ENCODE measurements at regions not wholly inside any gene's neighbourhood (a gene's known extent, or its start where the extent isn't known, plus 50 kb on each side); places are given as distances from the start of the nearest gene placed in this dataset.

DNA sequence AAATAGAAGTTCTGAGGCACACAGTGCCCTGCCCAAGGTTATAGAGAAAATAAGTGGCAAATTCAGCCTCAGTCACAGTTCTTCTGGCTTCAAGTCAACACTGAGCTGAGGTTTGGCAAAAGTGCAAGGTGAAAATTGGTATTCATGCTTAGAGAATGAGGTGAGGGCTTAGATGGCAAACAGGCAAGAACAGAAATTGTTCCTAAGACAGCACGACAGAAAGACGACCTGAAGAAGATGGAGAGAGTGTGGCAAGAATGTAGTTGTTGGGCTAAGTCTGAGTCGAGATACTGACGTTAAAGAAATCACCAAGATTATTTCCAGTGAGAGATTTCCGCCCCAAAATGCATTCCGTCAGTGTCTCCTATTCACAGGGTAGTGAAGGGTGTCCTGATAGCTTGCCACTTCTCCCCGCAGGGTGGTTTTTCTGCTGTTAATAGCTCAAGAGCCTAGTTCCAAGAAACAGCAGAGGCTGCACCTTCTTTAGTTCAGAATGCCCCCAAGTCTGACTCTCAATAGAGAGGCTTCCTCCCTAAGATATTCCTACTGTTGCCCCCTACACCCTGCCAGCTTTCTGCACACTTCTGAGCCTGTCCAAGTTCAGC is 260.8 kb upstream of the AMIGO2 start:
- TF ChIP-seq ZNF416 (CRISPR knock-in tag; IDR thresholded peaks at IDR 0.05) (no peak), TCF7 (CRISPR knock-in tag; IDR thresholded peaks at IDR 0.05; ENCODE audit: low read depth) (no peak), CREB1 (CRISPR knock-in tag; IDR thresholded peaks at IDR 0.05) (no peak), ZBTB21 (CRISPR knock-in tag; IDR thresholded peaks at IDR 0.05; ENCODE audit: borderline replicate concordance) (no peak), CTCF (IDR thresholded peaks at IDR 0.05) (no peak), E2F4 (CRISPR knock-in tag; IDR thresholded peaks at IDR 0.05; ENCODE audit: borderline replicate concordance, low read depth) (no peak)
- TF ChIP-seq, protein P1, sequence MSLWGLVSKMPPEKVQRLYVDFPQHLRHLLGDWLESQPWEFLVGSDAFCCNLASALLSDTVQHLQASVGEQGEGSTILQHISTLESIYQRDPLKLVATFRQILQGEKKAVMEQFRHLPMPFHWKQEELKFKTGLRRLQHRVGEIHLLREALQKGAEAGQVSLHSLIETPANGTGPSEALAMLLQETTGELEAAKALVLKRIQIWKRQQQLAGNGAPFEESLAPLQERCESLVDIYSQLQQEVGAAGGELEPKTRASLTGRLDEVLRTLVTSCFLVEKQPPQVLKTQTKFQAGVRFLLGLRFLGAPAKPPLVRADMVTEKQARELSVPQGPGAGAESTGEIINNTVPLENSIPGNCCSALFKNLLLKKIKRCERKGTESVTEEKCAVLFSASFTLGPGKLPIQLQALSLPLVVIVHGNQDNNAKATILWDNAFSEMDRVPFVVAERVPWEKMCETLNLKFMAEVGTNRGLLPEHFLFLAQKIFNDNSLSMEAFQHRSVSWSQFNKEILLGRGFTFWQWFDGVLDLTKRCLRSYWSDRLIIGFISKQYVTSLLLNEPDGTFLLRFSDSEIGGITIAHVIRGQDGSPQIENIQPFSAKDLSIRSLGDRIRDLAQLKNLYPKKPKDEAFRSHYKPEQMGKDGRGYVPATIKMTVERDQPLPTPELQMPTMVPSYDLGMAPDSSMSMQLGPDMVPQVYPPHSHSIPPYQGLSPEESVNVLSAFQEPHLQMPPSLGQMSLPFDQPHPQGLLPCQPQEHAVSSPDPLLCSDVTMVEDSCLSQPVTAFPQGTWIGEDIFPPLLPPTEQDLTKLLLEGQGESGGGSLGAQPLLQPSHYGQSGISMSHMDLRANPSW (CRISPR knock-in tag; conservative IDR thresholded peaks at IDR 0.05; ENCODE audit: low read depth) = no peak
- TF ChIP-seq, protein P2, sequence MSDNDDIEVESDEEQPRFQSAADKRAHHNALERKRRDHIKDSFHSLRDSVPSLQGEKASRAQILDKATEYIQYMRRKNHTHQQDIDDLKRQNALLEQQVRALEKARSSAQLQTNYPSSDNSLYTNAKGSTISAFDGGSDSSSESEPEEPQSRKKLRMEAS (CRISPR knock-in tag; IDR thresholded peaks at IDR 0.05) = no peak

Data from WTC11 (cell line).